Neural cell (in vitro differentiated cells): ENCODE measurements at regions not wholly inside any gene's neighbourhood (a gene's known extent, or its start where the extent isn't known, plus 50 kb on each side); places are given as distances from the start of the nearest gene placed in this dataset.

Experiments used
- CTCF ChIP-seq: fragments of 450-650 bp; IDR thresholded peaks from 2 replicates; pipeline ENCODE4 v1.5.1; 2014; ENCODE audit warnings: antibody characterized with exemption, mild to moderate bottlenecking, moderate library complexity; ENCODE audit not compliant: poor library complexity, severe bottlenecking
- EP300 ChIP-seq: fragments of 450-650 bp; conservative IDR thresholded peaks from 2 replicates; pipeline ENCODE4 v1.6.1; 2014; ENCODE audit warnings: antibody characterized with exemption, mild to moderate bottlenecking, moderate library complexity; ENCODE audit not compliant: poor library complexity, severe bottlenecking
- EZH2 ChIP-seq: fragments of 200-600, 300-800 bp; shearing (Covaris generic), sonication (generic); IDR thresholded peaks from 2 replicates; pipeline ENCODE4 v1.6.1; 2014; ENCODE audit warnings: antibody characterized with exemption, low read length, borderline replicate concordance, mild to moderate bottlenecking; ENCODE audit not compliant: insufficient read depth, poor library complexity, severe bottlenecking
- REST ChIP-seq: IDR thresholded peaks from 2 replicates; pipeline ENCODE4 v1.6.1; 2012; ENCODE audit warnings: borderline replicate concordance

- TF ChIP-seq EP300, result no peak
- TF ChIP-seq REST, result no peak
- no peak for TF ChIP-seq CTCF
- TF ChIP-seq EZH2, result no peak
Observed at GRCh38 chr4:66340286-66340893, 670.1 kb upstream of the EPHA5 start.
